Tibial nerve (tissue), 3 donors: ENCODE measurements at regions not wholly inside any gene's neighbourhood (a gene's known extent, or its start where the extent isn't known, plus 50 kb on each side); places are given as distances from the start of the nearest gene placed in this dataset.

ENCODE experiments used
- CTCF ChIP-seq, 5 experiments: fragments of 200-600 bp in 3 of 5; fragments of 450-650 bp in 2 of 5; sonication (generic) in 3 of 5; IDR thresholded peaks; one replicate each; pipeline ENCODE4 v1.5.1; 2016 to 2019; ENCODE audit warnings: antibody characterized with exemption in 5 of 5, mild to moderate bottlenecking in 3 of 5, moderate library complexity in 2 of 5
- POLR2A ChIP-seq, 2 donors: fragments of 450-650 bp; IDR thresholded peaks; one replicate each; pipeline ENCODE4 v1.6.1; 2017; ENCODE audit warnings: antibody characterized with exemption in 2 of 2, mild to moderate bottlenecking in 2 of 2, moderate library complexity in 2 of 2

- TF ChIP-seq CTCF (IDR thresholded peaks at IDR 0.05), result no peak
- no peak for TF ChIP-seq POLR2A (IDR thresholded peaks at IDR 0.05)
Measured at GRCh38 chr4:18167831-18168230, 146.3 kb upstream of the LCORL start.
